GM12872 (cell line): ENCODE measurements at regions not wholly inside any gene's neighbourhood (a gene's known extent, or its start where the extent isn't known, plus 50 kb on each side); places are given as distances from the start of the nearest gene placed in this dataset.

Experiments
- CTCF ChIP-seq: IDR thresholded peaks from 3 replicates; pipeline ENCODE4 v1.5.1; 2011; ENCODE audit warnings: low read depth, mild to moderate bottlenecking, low read length, moderate library complexity; ENCODE audit not compliant: insufficient read depth

DNA sequence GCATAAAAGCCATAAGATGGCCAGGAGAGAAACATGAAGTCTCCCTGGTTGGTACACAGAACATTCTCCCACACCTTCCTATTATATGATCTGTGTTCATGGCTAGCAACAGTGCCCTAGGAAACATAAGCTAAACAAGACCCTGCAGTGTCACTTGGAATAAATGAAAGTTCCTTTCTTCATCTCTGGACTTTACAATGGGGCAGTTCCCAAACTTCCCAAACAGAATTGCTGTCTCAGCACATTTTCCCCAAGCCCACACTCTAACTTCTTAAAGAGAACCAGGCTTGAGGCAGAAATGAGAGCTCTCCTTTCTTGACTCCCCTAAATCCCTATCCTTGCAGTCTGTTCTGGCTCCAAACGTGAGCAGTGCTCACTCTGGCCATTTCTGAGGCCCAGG, 173.2 kb upstream of the CREB1 start:
- TF ChIP-seq CTCF: no peak

- no peak for TF ChIP-seq CTCF
These were observed 172.5 kb upstream of the CREB1 start for GRCh38 chr2:207357216-207357615.

- TF ChIP-seq CTCF: no peak
These were observed 167.0 kb upstream of the CREB1 start for GRCh38 chr2:207362716-207363115.

- no peak for TF ChIP-seq CTCF
These were observed 165.9 kb upstream of the CREB1 start for GRCh38 chr2:207363761-207364290.

GRCh38 chr2:207370646-207371045, 159.1 kb upstream of the CREB1 start:
- no peak for TF ChIP-seq CTCF

- TF ChIP-seq CTCF: no peak
These were observed 157.9 kb upstream of the CREB1 start for GRCh38 chr2:207371877-207372276.

GRCh38 chr2:207372483-207372882, 157.3 kb upstream of the CREB1 start:
- no peak for TF ChIP-seq CTCF
